ENCODE measurements at regions not wholly inside any gene's neighbourhood (a gene's known extent, or its start where the extent isn't known, plus 50 kb on each side); places are given as distances from the start of the nearest gene placed in this dataset.

- Histone ChIP-seq H3K9ac (ENCODE audit: low read depth, low read length) (no peak overlapping the region), H3K27me3 (ENCODE audit: insufficient read depth, low read length) (no peaks in the 10 kb centered on the region), H3K36me3 (ENCODE audit: insufficient read depth, low read length) (no peaks in the 10 kb centered on the region), H3K27ac (ENCODE audit: low read depth, low read length) (no peak overlapping the region), H3K9me3 (ENCODE audit: insufficient read depth, low read depth, low read length) (peaks cover 5% of the 10 kb centered on the region; the same call in 1 of the 2 replicates), H3K4me3 (ENCODE audit: low read length) (no peak overlapping the region), H3K4me1 (ENCODE audit: insufficient read depth, low read length) (no peaks in the 10 kb centered on the region; the same call in 1 of the 2 replicates)
- 52% methylated on average over 7 of the region's 8 CpGs for WGBS
Observed at GRCh38 chr17:73929860-73930430, 273.5 kb upstream of the RPL38 start.

DNA sequence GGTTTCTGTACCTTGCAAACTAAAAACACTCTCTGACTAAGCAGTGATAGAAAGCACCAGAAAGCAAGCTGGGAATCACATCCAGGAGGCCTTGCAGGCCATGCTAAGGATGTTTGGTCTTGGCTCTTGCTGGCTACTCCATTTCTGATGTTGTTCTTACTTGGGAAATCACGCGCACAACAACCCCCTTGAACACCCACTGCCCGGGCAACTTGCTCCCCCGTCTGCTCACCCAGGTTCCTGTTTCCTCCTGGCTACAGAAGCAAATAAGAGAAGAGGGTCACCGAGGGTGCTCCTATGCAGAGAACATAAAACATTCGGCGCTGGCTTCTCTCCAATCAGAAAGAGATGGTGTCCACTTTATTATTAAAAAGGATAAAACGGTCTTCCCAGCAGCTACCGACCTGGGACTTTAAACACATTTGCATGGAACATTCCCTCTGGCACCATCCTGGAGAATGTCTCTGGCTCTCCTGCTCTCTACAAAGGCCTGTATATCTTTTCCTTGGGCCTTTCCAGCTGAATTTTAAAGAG, 271.2 kb upstream of the RPL38 start:
- H3K27me3 ChIP-seq (ENCODE audit: insufficient read depth, low read length) = no peaks in the 10 kb centered on the region
- no peak overlapping the region for H3K9ac ChIP-seq (ENCODE audit: low read depth, low read length)
- no peaks in the 10 kb centered on the region; the same call in 1 of the 2 replicates for H3K4me1 ChIP-seq (ENCODE audit: insufficient read depth, low read length)
- H3K36me3 ChIP-seq (ENCODE audit: insufficient read depth, low read length) = no peaks in the 10 kb centered on the region
- H3K4me3 ChIP-seq (ENCODE audit: low read length) = no peak overlapping the region
- peaks cover 5% of the 10 kb centered on the region; the same call in 1 of the 2 replicates for H3K9me3 ChIP-seq (ENCODE audit: insufficient read depth, low read depth, low read length)
- no peak overlapping the region for H3K27ac ChIP-seq (ENCODE audit: low read depth, low read length)
- WGBS = 92% methylated on average over 9 of the region's 9 CpGs

- WGBS = 91% methylated on average over 8 of the region's 8 CpGs
- no peaks in the 10 kb centered on the region for H3K36me3 ChIP-seq (ENCODE audit: insufficient read depth, low read length)
Observed at GRCh38 chr17:73933164-73933766, 270.2 kb upstream of the RPL38 start.

GRCh38 chr17:73933871-73934270, 269.6 kb upstream of the RPL38 start:
- H3K4me3 ChIP-seq (ENCODE audit: low read length) = no peak overlapping the region
- no peaks in the 10 kb centered on the region for H3K9me3 ChIP-seq (ENCODE audit: insufficient read depth, low read depth, low read length)
- no peaks in the 10 kb centered on the region; the same call in 1 of the 2 replicates for H3K27me3 ChIP-seq (ENCODE audit: insufficient read depth, low read length)
- no peaks in the 10 kb centered on the region; the same call in 1 of the 2 replicates for H3K4me1 ChIP-seq (ENCODE audit: insufficient read depth, low read length)
- no peak overlapping the region for H3K9ac ChIP-seq (ENCODE audit: low read depth, low read length)
- no peak overlapping the region for H3K27ac ChIP-seq (ENCODE audit: low read depth, low read length)
- H3K36me3 ChIP-seq (ENCODE audit: insufficient read depth, low read length) = no peaks in the 10 kb centered on the region

More at GRCh38 chr17:73933164-73933766, 270.2 kb upstream of the RPL38 start:
- Histone ChIP-seq H3K9ac (ENCODE audit: low read depth, low read length) (no peak overlapping the region), H3K27me3 (ENCODE audit: insufficient read depth, low read length) (no peaks in the 10 kb centered on the region; the same call in 1 of the 2 replicates), H3K9me3 (ENCODE audit: insufficient read depth, low read depth, low read length) (no peaks in the 10 kb centered on the region), H3K27ac (ENCODE audit: low read depth, low read length) (no peak overlapping the region), H3K4me3 (ENCODE audit: low read length) (no peak overlapping the region), H3K4me1 (ENCODE audit: insufficient read depth, low read length) (no peaks in the 10 kb centered on the region; the same call in 1 of the 2 replicates)

DNA sequence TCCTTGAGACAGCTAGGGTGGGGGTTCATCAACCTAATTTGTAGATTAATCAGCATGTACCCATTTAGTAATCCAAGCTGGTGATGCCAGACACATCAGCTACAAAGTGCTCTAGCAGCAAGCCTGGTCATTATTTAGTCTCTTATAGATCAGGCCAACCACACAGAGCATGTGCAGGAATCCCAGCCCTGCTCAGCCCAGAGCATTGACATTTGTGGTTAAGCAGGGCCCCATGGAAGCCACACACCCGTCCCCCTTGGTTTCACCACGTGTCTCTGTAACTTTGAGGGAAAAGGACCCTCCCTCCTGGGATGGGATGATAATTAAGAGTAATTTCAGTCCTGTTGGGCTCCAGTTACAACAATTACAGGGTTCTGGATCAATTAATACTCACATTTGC, 268.8 kb upstream of the RPL38 start:
- Histone ChIP-seq H3K9ac (ENCODE audit: low read depth, low read length) (no peak overlapping the region), H3K4me3 (ENCODE audit: low read length) (no peak overlapping the region), H3K4me1 (ENCODE audit: insufficient read depth, low read length) (no peaks in the 10 kb centered on the region; the same call in 1 of the 2 replicates), H3K27ac (ENCODE audit: low read depth, low read length) (no peak overlapping the region), H3K27me3 (ENCODE audit: insufficient read depth, low read length) (no peaks in the 10 kb centered on the region; the same call in 1 of the 2 replicates), H3K36me3 (ENCODE audit: insufficient read depth, low read length) (no peaks in the 10 kb centered on the region), H3K9me3 (ENCODE audit: insufficient read depth, low read depth, low read length) (no peaks in the 10 kb centered on the region)
- 82% methylated on average over 2 of the region's 2 CpGs for WGBS

- Histone ChIP-seq H3K4me1 (ENCODE audit: insufficient read depth, low read length) (no peaks in the 10 kb centered on the region), H3K9ac (ENCODE audit: low read depth, low read length) (no peak overlapping the region), H3K4me3 (ENCODE audit: low read length) (no peak overlapping the region), H3K9me3 (ENCODE audit: insufficient read depth, low read depth, low read length) (no peaks in the 10 kb centered on the region), H3K27ac (ENCODE audit: low read depth, low read length) (no peak overlapping the region), H3K27me3 (ENCODE audit: insufficient read depth, low read length) (no peaks in the 10 kb centered on the region; the same call in 1 of the 2 replicates), H3K36me3 (ENCODE audit: insufficient read depth, low read length) (no peaks in the 10 kb centered on the region)
- 93% methylated on average over 7 of the region's 8 CpGs for WGBS
Observed at GRCh38 chr17:73936908-73937627, 266.4 kb upstream of the RPL38 start.

GRCh38 chr17:73938706-73939105, 264.8 kb upstream of the RPL38 start:
- Histone ChIP-seq H3K9ac (ENCODE audit: low read depth, low read length) (no peak overlapping the region), H3K9me3 (ENCODE audit: insufficient read depth, low read depth, low read length) (no peaks in the 10 kb centered on the region), H3K27me3 (ENCODE audit: insufficient read depth, low read length) (no peaks in the 10 kb centered on the region; the same call in 1 of the 2 replicates), H3K4me1 (ENCODE audit: insufficient read depth, low read length) (no peaks in the 10 kb centered on the region), H3K4me3 (ENCODE audit: low read length) (no peak overlapping the region), H3K36me3 (ENCODE audit: insufficient read depth, low read length) (no peaks in the 10 kb centered on the region), H3K27ac (ENCODE audit: low read depth, low read length) (no peak overlapping the region)
- WGBS = 92% methylated on average over 2 of the region's 2 CpGs

GRCh38 chr17:73939806-73940205, 263.7 kb upstream of the RPL38 start:
- no peaks in the 10 kb centered on the region; the same call in 1 of the 2 replicates for H3K27me3 ChIP-seq (ENCODE audit: insufficient read depth, low read length)
- H3K4me1 ChIP-seq (ENCODE audit: insufficient read depth, low read length) = no peaks in the 10 kb centered on the region
- no peak overlapping the region for H3K9ac ChIP-seq (ENCODE audit: low read depth, low read length)
- H3K27ac ChIP-seq (ENCODE audit: low read depth, low read length) = no peak overlapping the region
- no peak overlapping the region for H3K4me3 ChIP-seq (ENCODE audit: low read length)
- WGBS = 87% methylated on average over 6 of the region's 8 CpGs
- H3K36me3 ChIP-seq (ENCODE audit: insufficient read depth, low read length) = no peaks in the 10 kb centered on the region
- no peaks in the 10 kb centered on the region for H3K9me3 ChIP-seq (ENCODE audit: insufficient read depth, low read depth, low read length)

DNA sequence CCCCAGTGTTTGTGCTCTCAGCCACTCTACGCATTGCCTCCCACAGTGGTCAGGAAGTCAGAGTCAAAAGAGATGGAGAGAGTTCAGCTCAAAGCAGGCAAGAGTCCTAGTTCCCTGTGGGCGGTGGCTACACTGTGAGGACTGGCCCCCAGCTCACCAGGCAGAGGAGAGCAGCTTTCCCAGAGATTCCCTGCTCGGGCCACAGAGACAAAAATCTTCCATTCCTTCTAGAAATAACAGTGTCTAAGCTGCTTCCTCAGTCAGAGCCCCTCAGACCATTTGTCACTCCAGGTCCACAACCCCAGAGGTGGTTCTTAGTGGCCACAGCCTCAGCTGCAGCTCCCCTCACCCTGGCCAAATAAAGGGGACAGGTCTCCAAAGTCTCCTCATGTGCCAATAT, 263.0 kb upstream of the RPL38 start:
- 86% methylated on average over 3 of the region's 3 CpGs for WGBS
- Histone ChIP-seq H3K36me3 (ENCODE audit: insufficient read depth, low read length) (no peaks in the 10 kb centered on the region), H3K4me3 (ENCODE audit: low read length) (no peak overlapping the region), H3K9me3 (ENCODE audit: insufficient read depth, low read depth, low read length) (no peaks in the 10 kb centered on the region), H3K27me3 (ENCODE audit: insufficient read depth, low read length) (no peaks in the 10 kb centered on the region; the same call in 1 of the 2 replicates), H3K4me1 (ENCODE audit: insufficient read depth, low read length) (no peaks in the 10 kb centered on the region), H3K27ac (ENCODE audit: low read depth, low read length) (no peak overlapping the region), H3K9ac (ENCODE audit: low read depth, low read length) (no peak overlapping the region)

GRCh38 chr17:73941919-73942530, 261.5 kb upstream of the RPL38 start:
- no peak overlapping the region for H3K9ac ChIP-seq (ENCODE audit: low read depth, low read length)
- H3K27me3 ChIP-seq (ENCODE audit: insufficient read depth, low read length) = no peaks in the 10 kb centered on the region; the same call in 1 of the 2 replicates
- no peaks in the 10 kb centered on the region for H3K9me3 ChIP-seq (ENCODE audit: insufficient read depth, low read depth, low read length)
- H3K36me3 ChIP-seq (ENCODE audit: insufficient read depth, low read length) = no peaks in the 10 kb centered on the region
- H3K27ac ChIP-seq (ENCODE audit: low read depth, low read length) = no peak overlapping the region
- H3K4me3 ChIP-seq (ENCODE audit: low read length) = no peak overlapping the region
- WGBS = 94% methylated on average over 3 of the region's 3 CpGs
- no peaks in the 10 kb centered on the region for H3K4me1 ChIP-seq (ENCODE audit: insufficient read depth, low read length)

Data from HUES64 (cell line).